GM10266 (cell line): ENCODE measurements at regions not wholly inside any gene's neighbourhood (a gene's known extent, or its start where the extent isn't known, plus 50 kb on each side); places are given as distances from the start of the nearest gene placed in this dataset.
"Not testable (repeated sequence)": the region's sequence is repeated elsewhere in the genome, so short reads cannot be mapped to it uniquely, and the experiment has no call there.

Experiments
- DNase-seq: peaks from one replicate; pipeline ENCODE4 v3.0.0; 2012; ENCODE audit errors: extremely low spot score
- TF ChIP-seq, protein P1 (sequence below): IDR thresholded peaks from 2 replicates; pipeline ENCODE4 v1.5.1; 2012; ENCODE audit warnings: mild to moderate bottlenecking, low read depth; ENCODE audit not compliant: control insufficient read depth, insufficient read depth; ENCODE audit errors: missing control alignments

DNA sequence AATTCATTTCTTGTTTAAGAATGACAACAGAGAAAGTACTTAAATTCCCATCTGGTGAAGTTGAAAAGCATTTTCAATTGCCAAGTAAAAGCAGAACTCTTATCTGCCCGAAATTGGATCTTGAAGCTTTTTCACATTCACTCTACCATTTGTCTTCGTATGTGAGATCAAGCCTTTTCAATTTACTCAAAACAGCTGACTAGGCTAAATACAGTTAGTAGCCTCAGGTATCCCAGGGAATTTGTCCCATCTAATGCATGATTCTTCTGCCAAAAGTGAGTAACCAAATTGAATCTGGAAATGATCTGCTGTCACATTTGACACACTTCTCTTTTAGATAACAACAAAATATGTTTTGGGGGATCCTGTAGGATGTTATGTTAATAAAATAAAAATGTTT is 596.8 kb upstream of the HS3ST5 start:
- TF ChIP-seq, protein P1, sequence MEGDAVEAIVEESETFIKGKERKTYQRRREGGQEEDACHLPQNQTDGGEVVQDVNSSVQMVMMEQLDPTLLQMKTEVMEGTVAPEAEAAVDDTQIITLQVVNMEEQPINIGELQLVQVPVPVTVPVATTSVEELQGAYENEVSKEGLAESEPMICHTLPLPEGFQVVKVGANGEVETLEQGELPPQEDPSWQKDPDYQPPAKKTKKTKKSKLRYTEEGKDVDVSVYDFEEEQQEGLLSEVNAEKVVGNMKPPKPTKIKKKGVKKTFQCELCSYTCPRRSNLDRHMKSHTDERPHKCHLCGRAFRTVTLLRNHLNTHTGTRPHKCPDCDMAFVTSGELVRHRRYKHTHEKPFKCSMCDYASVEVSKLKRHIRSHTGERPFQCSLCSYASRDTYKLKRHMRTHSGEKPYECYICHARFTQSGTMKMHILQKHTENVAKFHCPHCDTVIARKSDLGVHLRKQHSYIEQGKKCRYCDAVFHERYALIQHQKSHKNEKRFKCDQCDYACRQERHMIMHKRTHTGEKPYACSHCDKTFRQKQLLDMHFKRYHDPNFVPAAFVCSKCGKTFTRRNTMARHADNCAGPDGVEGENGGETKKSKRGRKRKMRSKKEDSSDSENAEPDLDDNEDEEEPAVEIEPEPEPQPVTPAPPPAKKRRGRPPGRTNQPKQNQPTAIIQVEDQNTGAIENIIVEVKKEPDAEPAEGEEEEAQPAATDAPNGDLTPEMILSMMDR: no peak

GRCh38 chr6:114936080-114936479 is 593.3 kb upstream of the HS3ST5 start:
- TF ChIP-seq, protein P1: no peak
- no peak for DNase-seq

More for the DNA sequence above, 596.8 kb upstream of the HS3ST5 start:
- no peak for DNase-seq

DNA sequence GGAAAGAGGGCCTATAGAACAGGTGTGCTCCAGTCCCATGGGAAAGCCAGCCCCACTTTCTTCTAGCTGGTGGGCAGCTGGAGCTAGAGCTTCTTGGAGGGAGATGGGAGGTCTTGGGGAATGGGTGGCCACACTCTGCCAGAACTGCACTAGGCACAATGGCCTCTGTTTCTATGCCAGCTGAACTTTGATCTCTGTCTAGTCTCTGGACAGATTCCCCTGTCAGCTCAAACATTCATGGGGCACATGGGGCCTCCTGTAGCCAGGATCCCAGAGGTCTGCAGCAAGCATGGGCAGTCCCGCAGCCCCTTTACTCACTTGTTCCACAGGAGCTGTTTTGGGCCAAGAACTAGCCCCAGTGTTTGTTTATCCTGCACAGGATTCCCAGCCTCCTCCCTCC is 591.3 kb upstream of the HS3ST5 start:
- no peak for DNase-seq
- TF ChIP-seq, protein P1: no peak

DNA sequence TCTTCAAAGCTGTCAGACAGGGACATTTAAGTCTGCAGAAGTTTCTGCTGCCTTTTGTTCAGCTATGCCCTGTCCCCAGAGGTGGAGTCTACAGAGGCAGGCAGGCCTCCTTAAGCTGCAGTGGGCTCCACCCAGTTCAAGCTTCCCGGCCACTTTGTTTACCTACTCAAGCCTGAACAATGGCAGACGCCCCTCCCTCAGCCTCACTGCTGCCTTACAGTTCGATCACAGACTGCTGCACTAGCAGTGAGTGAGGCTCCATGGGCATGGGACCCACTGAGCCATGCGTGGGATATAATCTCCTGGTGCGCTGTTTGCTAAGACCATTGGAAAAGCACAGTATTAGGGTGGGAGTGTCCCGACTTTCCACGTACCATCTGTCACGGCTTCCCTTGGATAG is 585.9 kb upstream of the HS3ST5 start:
- DNase-seq: not testable (repeated sequence)

GRCh38 chr6:114906096-114906495 is 563.3 kb upstream of the HS3ST5 start:
- TF ChIP-seq, protein P1: no peak
- DNase-seq: no peak

DNA sequence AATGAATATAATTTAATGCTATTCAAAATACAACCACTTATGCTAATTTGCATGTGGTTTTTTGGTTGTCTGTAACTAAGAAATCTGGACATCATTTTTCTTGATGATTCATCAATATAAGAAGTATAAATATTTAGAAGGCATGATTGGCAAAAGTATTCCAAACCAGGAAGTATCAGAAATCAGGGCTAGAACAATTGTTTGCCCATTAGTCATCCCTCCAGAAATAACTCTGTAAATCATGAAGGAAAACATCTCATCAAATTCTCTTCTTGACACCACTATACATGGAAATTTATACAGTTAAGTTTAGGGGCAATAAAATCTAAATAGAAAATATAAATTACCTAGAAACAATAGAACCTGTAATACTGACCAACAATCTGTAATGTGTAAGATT is 554.7 kb upstream of the HS3ST5 start:
- DNase-seq: no peak
- TF ChIP-seq, protein P1: no peak

DNA sequence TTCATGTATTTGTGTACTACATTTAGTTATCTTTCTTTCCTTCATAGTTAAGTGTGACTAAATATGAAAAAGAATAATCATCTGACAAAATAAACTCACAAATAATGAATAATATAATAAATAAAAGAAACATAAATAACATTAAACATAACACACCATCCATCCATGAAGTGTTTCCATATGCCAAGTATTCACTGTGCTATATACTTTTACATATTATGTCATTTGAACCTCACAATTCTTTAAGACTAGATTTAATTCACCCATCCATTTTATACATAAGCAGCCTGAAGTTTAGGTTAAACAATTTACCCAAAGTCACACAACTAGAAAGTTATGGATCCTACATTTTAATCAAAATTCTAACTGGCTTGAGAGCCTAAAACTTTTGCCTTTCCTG is 549.4 kb upstream of the HS3ST5 start:
- TF ChIP-seq, protein P1: no peak
- no peak for DNase-seq

DNA sequence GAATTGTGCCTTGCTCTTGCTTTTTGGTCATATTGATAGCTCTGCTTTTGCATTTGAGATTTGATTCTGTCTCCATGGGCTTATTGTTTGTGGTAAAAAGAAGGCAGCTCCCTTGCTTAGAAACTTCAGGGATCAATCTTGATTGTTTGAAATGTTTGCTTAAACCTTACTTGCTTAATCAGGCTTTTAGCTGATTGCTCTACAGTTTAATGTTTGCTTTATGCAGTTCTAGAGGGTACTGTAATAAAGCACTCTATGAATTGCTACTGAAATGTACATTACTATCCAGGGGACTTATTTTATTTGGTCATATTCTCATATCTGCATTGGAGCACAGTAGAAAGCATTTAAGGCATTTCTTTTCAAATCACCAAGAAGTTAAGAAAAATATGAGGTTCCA is 545.4 kb upstream of the HS3ST5 start:
- TF ChIP-seq, protein P1: no peak
- DNase-seq: no peak
